DMS153 treated with DMSO at 0.1 percent for 48 hours (cell line): ENCODE measurements at regions not wholly inside any gene's neighbourhood (a gene's known extent, or its start where the extent isn't known, plus 50 kb on each side); places are given as distances from the start of the nearest gene placed in this dataset.
"Not testable (repeated sequence)": the region's sequence is repeated elsewhere in the genome, so short reads cannot be mapped to it uniquely, and the experiment has no call there.

ENCODE experiments used
- DNase-seq: peaks from one replicate; lab custom pipeline; 2025; ENCODE audit not compliant: unreplicated experiment; lab: John Stamatoyannopoulos, UW

DNA sequence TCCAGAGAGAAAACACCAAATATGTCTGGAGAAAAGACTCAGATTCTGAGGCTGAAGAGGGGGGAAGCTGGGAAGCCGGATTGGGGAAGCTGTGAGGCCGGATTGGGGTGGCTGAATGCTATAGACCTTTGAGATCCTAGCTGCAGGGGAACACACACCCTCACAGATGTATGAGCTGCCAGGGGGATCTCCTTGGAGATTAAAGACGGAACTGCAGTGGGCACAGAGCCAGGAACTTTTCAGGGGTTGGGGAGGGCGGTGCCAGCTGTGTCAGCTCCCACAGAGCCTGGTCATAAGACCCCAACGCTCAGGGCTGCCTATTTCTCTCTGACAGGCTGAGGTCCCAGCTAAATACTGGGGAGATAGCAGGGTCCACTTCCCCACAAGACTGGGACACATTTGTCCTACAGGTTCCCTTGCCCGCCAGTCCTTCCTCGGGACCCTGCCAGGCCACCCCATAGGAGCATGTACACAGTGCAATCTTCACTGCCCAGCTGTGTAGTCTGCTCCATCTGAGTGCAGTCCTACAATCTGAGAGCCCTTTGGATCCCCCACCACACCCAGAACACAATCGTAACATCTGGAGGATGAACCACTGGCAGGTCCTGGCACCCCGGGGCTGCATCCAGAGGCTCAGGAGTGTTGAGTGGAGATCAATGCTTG is 1893.9 kb downstream of the PCDH9 start:
- DNase-seq, result no peak

GRCh38 chr13:65330691-65331090 is 1899.4 kb downstream of the PCDH9 start:
- DNase-seq, result no peak

- no peak for DNase-seq
Measured at GRCh38 chr13:65330287-65330686, 1899.8 kb downstream of the PCDH9 start.

DNA sequence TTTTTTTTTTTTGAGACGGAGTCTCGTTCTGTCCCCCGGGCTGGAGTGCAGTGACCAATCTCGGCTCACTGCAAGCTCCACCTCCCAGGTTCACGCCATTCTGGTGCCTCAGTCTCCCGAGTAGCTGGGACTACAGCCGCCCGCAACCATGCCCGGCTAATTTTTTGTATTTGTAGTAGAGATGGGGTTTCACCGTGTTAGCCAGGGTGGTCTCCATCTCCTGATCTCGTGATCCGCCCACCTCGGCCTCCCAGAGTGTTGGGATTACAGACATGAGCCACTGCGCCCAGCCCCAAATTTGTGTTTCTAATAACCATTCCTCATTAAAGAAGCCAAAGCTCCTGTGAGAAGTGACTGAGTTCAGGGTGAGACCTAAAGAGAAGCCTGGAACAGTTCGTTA is 1906.9 kb downstream of the PCDH9 start:
- DNase-seq, result not testable (repeated sequence)

- DNase-seq, result not testable (repeated sequence)
Measured at GRCh38 chr13:65321423-65321822, 1908.7 kb downstream of the PCDH9 start.

DNA sequence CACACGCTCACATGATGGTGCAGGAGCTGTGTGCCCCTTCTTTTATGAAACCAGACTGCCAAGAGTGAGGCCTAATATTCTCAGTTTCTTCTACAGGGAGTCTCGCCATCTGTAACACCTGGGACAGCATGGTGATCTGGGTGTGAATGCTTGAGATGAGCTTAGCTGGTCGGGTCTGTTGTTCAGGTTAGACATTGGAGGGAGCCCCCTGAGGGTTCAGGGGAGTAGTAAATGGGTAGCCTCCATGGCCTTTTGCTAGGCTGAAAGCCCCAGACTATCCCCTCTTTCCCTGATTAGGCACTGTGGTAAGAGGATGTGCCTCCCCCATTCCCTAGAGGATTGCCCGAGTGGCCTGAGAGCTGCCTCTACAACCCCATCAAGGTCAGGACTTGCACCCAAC is 1916.1 kb downstream of the PCDH9 start:
- DNase-seq, result no peak

GRCh38 chr13:65310663-65311328 is 1919.3 kb downstream of the PCDH9 start:
- no peak for DNase-seq

DNA sequence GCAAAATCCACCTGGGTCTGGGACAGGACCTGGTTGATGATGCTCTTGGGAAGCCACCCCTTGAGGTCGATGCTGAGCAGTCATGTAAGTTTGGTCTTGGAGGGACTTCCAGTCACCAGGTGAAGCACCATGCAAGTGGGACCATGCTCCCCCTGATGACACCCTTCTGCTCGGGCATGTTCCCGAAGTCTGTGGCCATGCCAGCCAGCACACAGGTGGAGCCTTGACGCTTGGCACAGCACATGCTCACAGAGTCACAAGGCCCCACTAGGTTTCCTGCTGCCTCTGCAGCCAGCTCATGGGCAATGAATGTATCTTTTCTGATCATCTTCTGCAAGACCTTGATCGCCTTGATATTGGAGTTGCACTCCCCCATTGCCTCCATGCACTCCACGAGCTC is 1920.2 kb downstream of the PCDH9 start:
- DNase-seq, result no peak

- DNase-seq, result not testable (repeated sequence)
Measured at GRCh38 chr13:65308729-65309128, 1921.4 kb downstream of the PCDH9 start.

GRCh38 chr13:65307056-65307455 is 1923.1 kb downstream of the PCDH9 start:
- DNase-seq, result no peak

- DNase-seq, result no peak
Measured at GRCh38 chr13:65302691-65303090, 1927.4 kb downstream of the PCDH9 start.

DNA sequence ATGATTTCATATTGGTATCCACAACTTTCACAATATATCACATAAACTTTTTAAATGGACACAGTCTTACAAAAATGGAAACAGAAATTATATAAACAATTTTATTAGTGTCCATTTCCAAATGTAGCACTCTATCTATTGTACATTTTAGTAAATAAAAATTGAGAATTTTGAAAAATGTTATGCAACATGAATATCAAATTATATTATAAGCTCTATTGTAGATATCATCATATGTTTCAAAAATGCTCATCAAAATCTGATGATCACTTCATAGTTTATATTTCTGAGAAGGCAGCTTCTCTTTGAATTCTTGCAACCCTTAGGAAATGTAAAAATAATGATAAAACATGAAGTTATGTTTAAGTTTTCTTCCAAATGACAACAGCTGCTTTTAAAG is 1928.6 kb downstream of the PCDH9 start:
- no peak for DNase-seq

GRCh38 chr13:65300220-65300619 is 1929.9 kb downstream of the PCDH9 start:
- no peak for DNase-seq

GRCh38 chr13:65293530-65294198 is 1936.5 kb downstream of the PCDH9 start:
- DNase-seq, result no peak

DNA sequence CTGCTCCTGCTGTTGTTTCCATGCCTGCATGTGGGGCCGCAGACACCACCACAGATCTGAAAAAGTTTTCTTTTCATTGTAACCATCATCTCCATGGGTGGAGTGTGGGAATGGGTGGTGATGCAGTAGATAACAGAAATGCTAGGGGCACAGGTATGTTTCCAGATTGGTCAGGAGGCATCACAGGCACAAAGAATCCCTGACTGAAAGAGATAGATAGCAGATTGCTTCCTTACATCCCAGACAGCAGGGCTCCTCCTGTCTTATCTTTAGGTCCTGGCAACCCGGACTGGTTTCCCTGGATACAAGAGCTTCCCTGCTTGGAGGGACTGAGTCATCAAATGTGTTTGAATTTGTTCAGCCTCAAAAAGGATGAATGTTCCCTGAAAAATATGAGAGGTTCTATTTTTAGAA is 1937.6 kb downstream of the PCDH9 start:
- DNase-seq, result no peak

DNA sequence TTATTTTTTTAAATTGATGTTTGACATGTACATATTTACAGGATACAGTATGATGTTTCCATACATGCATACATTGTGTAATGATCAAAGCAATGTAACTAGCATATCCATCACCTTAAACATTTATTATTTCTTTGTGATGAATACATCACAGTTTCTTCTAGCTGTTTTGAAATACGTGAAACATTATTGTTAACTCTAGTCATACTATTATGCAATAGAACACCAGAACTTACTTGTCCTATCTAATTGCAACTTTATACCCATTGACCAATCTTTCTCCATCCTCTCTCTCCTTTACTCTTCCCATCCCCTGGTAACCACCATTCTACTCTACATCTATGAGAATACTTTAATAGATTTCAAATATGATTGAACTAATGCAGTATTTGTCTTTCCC is 1942.7 kb downstream of the PCDH9 start:
- DNase-seq, result no peak

- no peak for DNase-seq
Measured at GRCh38 chr13:65275838-65276630, 1954.1 kb downstream of the PCDH9 start.

- no peak for DNase-seq
Measured at GRCh38 chr13:65275108-65275507, 1955.0 kb downstream of the PCDH9 start.

DNA sequence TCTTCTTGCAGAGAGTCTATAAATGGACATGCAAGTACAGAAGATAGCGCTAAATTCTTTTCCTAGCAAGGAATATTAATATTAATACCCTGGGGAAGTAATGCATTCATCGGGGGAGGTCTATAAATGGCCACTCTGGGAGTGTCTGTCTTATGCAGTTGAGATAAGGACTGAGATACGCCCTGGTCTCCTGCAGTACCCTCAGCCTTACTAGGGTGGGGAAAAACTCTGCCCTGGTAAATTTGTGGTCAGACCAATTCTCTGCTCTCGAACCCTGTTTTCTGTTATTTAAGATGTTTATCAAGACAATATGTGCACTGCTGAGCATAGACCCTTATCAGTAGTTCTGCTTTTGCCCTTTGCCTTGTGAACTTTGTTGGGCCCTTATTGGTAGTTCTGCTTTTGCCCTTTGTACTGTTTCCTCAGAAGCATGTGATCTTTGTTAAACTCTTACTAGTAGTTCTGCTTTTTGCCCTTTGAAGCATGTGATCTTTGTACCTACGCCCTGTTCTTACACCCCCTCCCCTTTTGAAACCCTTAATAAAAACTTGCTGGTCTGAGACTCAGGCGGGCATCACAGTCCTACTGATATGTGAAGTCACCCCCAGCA is 1956.2 kb downstream of the PCDH9 start:
- DNase-seq, result not testable (repeated sequence)

GRCh38 chr13:65268009-65268408 is 1962.1 kb downstream of the PCDH9 start:
- no peak for DNase-seq

GRCh38 chr13:65265988-65266387 is 1964.1 kb downstream of the PCDH9 start:
- no peak for DNase-seq
